SK-N-SH (cell line): ENCODE measurements at regions not wholly inside any gene's neighbourhood (a gene's known extent, or its start where the extent isn't known, plus 50 kb on each side); places are given as distances from the start of the nearest gene placed in this dataset.

Experiments
- CTCF ChIA-PET: fragments of 300-600, 350-600 bp; formaldehyde crosslinking; extraction: SDS; loops from one replicate; lab custom pipeline; 2021; lab: Yijun Ruan, JAX
- POLR2A ChIA-PET: fragments of 350-600 bp; sonication (Branson Sonifier 250); formaldehyde crosslinking; extraction: SDS; loops from one replicate; lab custom pipeline; 2020; ENCODE audit warnings: antibody characterized with exemption, inconsistent platforms; lab: Yijun Ruan, JAX
- DNase-seq: peaks from one replicate; pipeline ENCODE4 v3.0.0; 2012
- H2AFZ ChIP-seq: fragments of 200-600 bp; sonication (generic); 2 replicates; pipeline ENCODE4 v1.8.1; 2016; ENCODE audit warnings: antibody characterized with exemption, mild to moderate bottlenecking, low read depth
- H3F3A ChIP-seq: fragments of 200-600 bp; sonication (generic); replicated peaks from 2 replicates; pipeline ENCODE3; 2016; ENCODE audit warnings: antibody characterized with exemption, mild to moderate bottlenecking; ENCODE audit not compliant: insufficient read depth
- H3K27ac ChIP-seq, 2 experiments: fragments of 200-500 bp in 1 of 2; fragments of 200-600 bp in 1 of 2; sonication (Bioruptor generic) in 1 of 2; sonication (generic), shearing (Covaris generic) in 1 of 2; 2 replicates each; pipeline versions ENCODE4 v1.5.1 to v1.6.1; 2014 to 2016; ENCODE audit warnings: low read depth in 2 of 2, inconsistent platforms in 1 of 2, low read length in 1 of 2, mild to moderate bottlenecking in 1 of 2, mixed read lengths in 1 of 2
- H3K27me3 ChIP-seq: fragments of 200-600 bp; sonication (generic), shearing (Covaris generic); 2 replicates; pipeline ENCODE4 v1.6.1; 2016; ENCODE audit warnings: mixed run types; ENCODE audit not compliant: insufficient read depth
- H3K36me3 ChIP-seq, 2 experiments: fragments of 200-500 bp in 1 of 2; fragments of 200-600 bp in 1 of 2; sonication (Bioruptor generic) in 1 of 2; sonication (generic) in 1 of 2; replicated peaks in 1 of 2; 2 replicates each; pipeline versions ENCODE3 to v1.5.1; 2014 to 2016; ENCODE audit warnings: low read length in 1 of 2, mild to moderate bottlenecking in 1 of 2; ENCODE audit not compliant: insufficient read depth in 2 of 2, control insufficient read depth in 1 of 2
- H3K4me1 ChIP-seq, 2 experiments: fragments of 200-500 bp in 1 of 2; fragments of 200-600 bp in 1 of 2; sonication (Bioruptor generic) in 1 of 2; sonication (generic), shearing (Covaris generic) in 1 of 2; 2 replicates each; pipeline versions ENCODE4 v1.5.1 to v1.6.1; 2014 to 2016; ENCODE audit warnings: low read depth in 1 of 2, low read length in 1 of 2, mixed run types in 1 of 2; ENCODE audit not compliant: insufficient read depth in 2 of 2, control insufficient read depth in 1 of 2
- H3K4me2 ChIP-seq: fragments of 200-600 bp; sonication (generic), shearing (Covaris generic); 2 replicates; pipeline ENCODE4 v1.6.1; 2017; ENCODE audit warnings: mixed run types
- H3K4me3 ChIP-seq, 2 experiments: fragments of 200-500 bp in 1 of 2; fragments of 200-600 bp in 1 of 2; sonication (Bioruptor generic) in 1 of 2; sonication (generic), shearing (Covaris generic) in 1 of 2; 2 replicates each; pipeline versions ENCODE4 v1.5.1 to v1.8.1; 2014 to 2016; ENCODE audit warnings: low read depth in 2 of 2, inconsistent platforms in 1 of 2, low read length in 1 of 2, mild to moderate bottlenecking in 1 of 2, mixed read lengths in 1 of 2, moderate library complexity in 1 of 2
- H3K79me2 ChIP-seq: fragments of 200-600 bp; sonication (generic); 2 replicates; pipeline ENCODE4 v1.8.1; 2017; ENCODE audit warnings: mild to moderate bottlenecking; ENCODE audit not compliant: insufficient read depth
- H3K9ac ChIP-seq: fragments of 200-600 bp; sonication (generic); 2 replicates; pipeline ENCODE4 v1.6.1; 2017; ENCODE audit warnings: mixed run types
- H3K9me2 ChIP-seq: fragments of 200-600 bp; sonication (generic); 2 replicates; pipeline ENCODE4 v1.6.1; 2017; ENCODE audit warnings: mixed run types
- H3K9me3 ChIP-seq: fragments of 200-600 bp; sonication (generic); 2 replicates; pipeline ENCODE4 v1.6.1; 2017; ENCODE audit warnings: mixed run types, mild to moderate bottlenecking, moderate library complexity
- H4K20me1 ChIP-seq: fragments of 200-600 bp; sonication (generic); 2 replicates; pipeline ENCODE4 v1.6.1; 2017; ENCODE audit warnings: mild to moderate bottlenecking, mixed run types; ENCODE audit not compliant: insufficient read depth
- CHD2 ChIP-seq: fragments of 150-350 bp; IDR thresholded peaks from 2 replicates; pipeline ENCODE4 v1.6.1; 2018; ENCODE audit warnings: low read length; ENCODE audit not compliant: partially characterized antibody
- EP300 ChIP-seq, 2 experiments: IDR thresholded peaks; 2 replicates each; pipeline versions ENCODE4 v1.4.0 to v1.6.1; 2012; ENCODE audit warnings: borderline replicate concordance in 1 of 2, low read depth in 1 of 2, low read length in 1 of 2
- EZH2phosphoT487 ChIP-seq: fragments of 200-600 bp; sonication (generic); IDR thresholded peaks from 2 replicates; pipeline ENCODE4 v1.6.1; 2017; ENCODE audit warnings: low read depth, mixed run types, mild to moderate bottlenecking, antibody characterized with exemption, moderate library complexity, borderline replicate concordance
- JUND ChIP-seq: IDR thresholded peaks from 2 replicates; pipeline ENCODE4 v1.4.0; 2012
- MAX ChIP-seq: IDR thresholded peaks from 2 replicates; pipeline ENCODE4 v1.4.0; 2012; ENCODE audit warnings: low read depth
- NRF1 ChIP-seq: IDR thresholded peaks from 2 replicates; pipeline ENCODE4 v1.6.1; 2012; ENCODE audit warnings: low read depth, mild to moderate bottlenecking, low read length
- PBX3 ChIP-seq: IDR thresholded peaks from 2 replicates; pipeline ENCODE4; 2012
- REST ChIP-seq: IDR thresholded peaks from 2 replicates; pipeline ENCODE4 v1.6.1; 2012; ENCODE audit warnings: mild to moderate bottlenecking, low read depth, low read length, moderate library complexity
- RXRA ChIP-seq: IDR thresholded peaks from 2 replicates; pipeline ENCODE4 v1.4.0; 2012; ENCODE audit warnings: low read depth, mild to moderate bottlenecking, borderline replicate concordance
- TAF1 ChIP-seq: IDR thresholded peaks from 2 replicates; pipeline ENCODE4 v1.6.1; 2012; ENCODE audit warnings: low read depth, mild to moderate bottlenecking, low read length, moderate library complexity, borderline replicate concordance
- USF1 ChIP-seq: IDR thresholded peaks from 2 replicates; pipeline ENCODE4 v1.4.0; 2012; ENCODE audit warnings: low read depth, borderline replicate concordance
- USF2 ChIP-seq: fragments of 150-350 bp; IDR thresholded peaks from 2 replicates; pipeline ENCODE4 v1.6.1; 2017; ENCODE audit warnings: antibody characterized with exemption, low read length, low read depth, borderline replicate concordance
- WGBS: methylation state at CpG from one replicate; pipeline ENCODE4 v1.1.6; 2017; ENCODE audit warnings: low lambda C conversion rate; 5-methylcytosine and 5-hydroxymethylcytosine counted together

GRCh38 chr7:115135769-115136410 is 214.0 kb downstream of the MDFIC start (continued):
- TF ChIP-seq EZH2phosphoT487 = no peak
- TF ChIP-seq JUND = no peak
- no peak for TF ChIP-seq RXRA
- no peak for TF ChIP-seq PBX3
- TF ChIP-seq CHD2 = no peak
- TF ChIP-seq MAX = no peak
- TF ChIP-seq EP300 (IDR thresholded peaks at IDR 0.05; ENCODE audit: borderline replicate concordance in 1 of 2, low read depth in 1 of 2, low read length in 1 of 2) = no peak

- Histone ChIP-seq H3K9ac (no peak overlapping the region), H3K36me3 (no peaks in the 10 kb centered on the region), H3K27ac (no peak overlapping the region), H2AFZ (no peak overlapping the region), H3K9me3 (no peaks in the 10 kb centered on the region), H3K4me3 (no peak overlapping the region)
- DNase-seq = no peak
- 6% methylated on average over 4 of the region's 4 CpGs for WGBS
- no peak for TF ChIP-seq USF2
- no peak for TF ChIP-seq NRF1
- TF ChIP-seq USF1 = no peak
- TF ChIP-seq TAF1 = no peak
- TF ChIP-seq REST = no peak
- TF ChIP-seq, all 33 proteins: peak for 0
- H3K9me2 ChIP-seq = no peaks in the 10 kb centered on the region
- POLR2A ChIA-PET = no interaction called here
- H3K4me2 ChIP-seq = no peak overlapping the region
- no peaks in the 10 kb centered on the region for H3F3A ChIP-seq
- H3K27me3 ChIP-seq = no peaks in the 10 kb centered on the region
- CTCF ChIA-PET = no interaction called here
- H3K79me2 ChIP-seq = no peaks in the 10 kb centered on the region
- no peaks in the 10 kb centered on the region for H3K4me1 ChIP-seq
- no peaks in the 10 kb centered on the region for H4K20me1 ChIP-seq
These were observed 213.3 kb downstream of the MDFIC start for GRCh38 chr7:115135146-115135545.
